HS-27A (cell line): ENCODE measurements at regions not wholly inside any gene's neighbourhood (a gene's known extent, or its start where the extent isn't known, plus 50 kb on each side); places are given as distances from the start of the nearest gene placed in this dataset.

Experiments used
- DNase-seq: peaks from one replicate; pipeline ENCODE4 v3.0.0-alpha.2; 2012; ENCODE audit warnings: low read depth, missing footprints

- DNase-seq, result no peak
Observed at GRCh38 chr15:97504031-97504792, 456.3 kb upstream of the ARRDC4 start.

- DNase-seq, result no peak
Observed at GRCh38 chr15:97517737-97518136, 442.8 kb upstream of the ARRDC4 start.

- no peak for DNase-seq
Observed at GRCh38 chr15:97520689-97521088, 439.8 kb upstream of the ARRDC4 start.

GRCh38 chr15:97521381-97522285, 438.9 kb upstream of the ARRDC4 start:
- DNase-seq, result no peak

- no peak for DNase-seq
Observed at GRCh38 chr15:97522347-97522746, 438.2 kb upstream of the ARRDC4 start.

GRCh38 chr15:97525809-97526208, 434.7 kb upstream of the ARRDC4 start:
- DNase-seq, result no peak

GRCh38 chr15:97528238-97528637, 432.3 kb upstream of the ARRDC4 start:
- no peak for DNase-seq

- no peak for DNase-seq
Observed at GRCh38 chr15:97545799-97546198, 414.7 kb upstream of the ARRDC4 start.

- DNase-seq, result no peak
Observed at GRCh38 chr15:97547381-97547780, 413.1 kb upstream of the ARRDC4 start.

- no peak for DNase-seq
Observed at GRCh38 chr15:97561529-97561928, 399.0 kb upstream of the ARRDC4 start.

GRCh38 chr15:97563516-97563915, 397.0 kb upstream of the ARRDC4 start:
- DNase-seq, result no peak

- no peak for DNase-seq
Observed at GRCh38 chr15:97566961-97567360, 393.5 kb upstream of the ARRDC4 start.

GRCh38 chr15:97567411-97567810, 393.1 kb upstream of the ARRDC4 start:
- no peak for DNase-seq

- DNase-seq, result no peak
Observed at GRCh38 chr15:97576929-97577645, 383.4 kb upstream of the ARRDC4 start.

GRCh38 chr15:97585408-97585807, 375.1 kb upstream of the ARRDC4 start:
- no peak for DNase-seq

- no peak for DNase-seq
Observed at GRCh38 chr15:97592778-97593177, 367.7 kb upstream of the ARRDC4 start.

- DNase-seq, result no peak
Observed at GRCh38 chr15:97597801-97598200, 362.7 kb upstream of the ARRDC4 start.

- DNase-seq, result no peak
Observed at GRCh38 chr15:97598353-97598798, 362.1 kb upstream of the ARRDC4 start.

- DNase-seq, result no peak
Observed at GRCh38 chr15:97600190-97600589, 360.3 kb upstream of the ARRDC4 start.

- DNase-seq, result no peak
Observed at GRCh38 chr15:97604677-97605076, 355.8 kb upstream of the ARRDC4 start.

GRCh38 chr15:97615114-97615513, 345.4 kb upstream of the ARRDC4 start:
- no peak for DNase-seq

- no peak for DNase-seq
Observed at GRCh38 chr15:97623091-97623661, 337.3 kb upstream of the ARRDC4 start.
